Loucy (cell line): ENCODE measurements at regions not wholly inside any gene's neighbourhood (a gene's known extent, or its start where the extent isn't known, plus 50 kb on each side); places are given as distances from the start of the nearest gene placed in this dataset.
"Not testable (repeated sequence)": the region's sequence is repeated elsewhere in the genome, so short reads cannot be mapped to it uniquely, and the experiment has no call there.

Experiments
- H2AFZ ChIP-seq: fragments of 200-600 bp; sonication (generic); 2 replicates; pipeline ENCODE4 v1.6.0; 2016; ENCODE audit warnings: antibody characterized with exemption, mild to moderate bottlenecking, low read length, moderate library complexity
- H3F3A ChIP-seq: fragments of 200-600 bp; 2 replicates; pipeline ENCODE4 v1.6.0; 2016; ENCODE audit warnings: antibody characterized with exemption, low read depth, mild to moderate bottlenecking
- H3K27me3 ChIP-seq: fragments of 200-600 bp; sonication (generic); 2 replicates; pipeline ENCODE4 v1.6.1; 2014; ENCODE audit warnings: low read length, mild to moderate bottlenecking; ENCODE audit not compliant: insufficient read depth, poor library complexity, severe bottlenecking
- H3K36me3 ChIP-seq: fragments of 200-600 bp; sonication (generic); 2 replicates; pipeline ENCODE4 v1.6.1; 2016; ENCODE audit warnings: low read length; ENCODE audit not compliant: insufficient read depth
- H3K4me1 ChIP-seq: fragments of 200-600 bp; sonication (generic); 2 replicates; pipeline ENCODE4 v1.5.1; 2014; ENCODE audit warnings: low read length, mild to moderate bottlenecking; ENCODE audit not compliant: insufficient read depth, poor library complexity, severe bottlenecking
- H3K4me2 ChIP-seq: fragments of 200-600 bp; sonication (generic); 2 replicates; pipeline ENCODE4 v1.6.0; 2014; ENCODE audit warnings: antibody characterized with exemption, low read length, low read depth, mild to moderate bottlenecking; ENCODE audit not compliant: poor library complexity, severe bottlenecking
- H3K4me3 ChIP-seq: fragments of 200-600 bp; sonication (generic); 2 replicates; pipeline ENCODE4 v1.5.1; 2014; ENCODE audit warnings: low read length, mild to moderate bottlenecking, mixed read lengths; ENCODE audit not compliant: poor library complexity, severe bottlenecking
- H3K79me2 ChIP-seq: fragments of 200-600 bp; sonication (generic); 2 replicates; pipeline ENCODE4 v1.6.1; 2014; ENCODE audit warnings: low read length; ENCODE audit not compliant: insufficient read depth
- H3K9ac ChIP-seq: fragments of 200-600 bp; sonication (generic); 2 replicates; pipeline ENCODE4 v1.6.0; 2014; ENCODE audit warnings: mild to moderate bottlenecking, low read depth, low read length, moderate library complexity; ENCODE audit not compliant: poor library complexity, severe bottlenecking
- H3K9me2 ChIP-seq: fragments of 200-600 bp; sonication (generic); replicated peaks from 2 replicates; pipeline ENCODE4 v1.6.1; 2016; ENCODE audit warnings: low read depth, low read length, mixed read lengths
- H3K9me3 ChIP-seq: fragments of 200-600 bp; sonication (generic); 2 replicates; pipeline ENCODE4 v1.6.1; 2014; ENCODE audit warnings: mild to moderate bottlenecking, antibody characterized with exemption, low read length, low read depth; ENCODE audit not compliant: insufficient read depth
- H4K20me1 ChIP-seq: fragments of 200-600 bp; sonication (generic); 2 replicates; pipeline ENCODE4 v1.6.0; 2014; ENCODE audit warnings: antibody characterized with exemption, low read length, mild to moderate bottlenecking; ENCODE audit not compliant: insufficient read depth, poor library complexity, severe bottlenecking
- EZH2phosphoT487 ChIP-seq: fragments of 200-600 bp; IDR thresholded peaks from 2 replicates; pipeline ENCODE4 v1.6.1; 2018; ENCODE audit warnings: antibody characterized with exemption, mild to moderate bottlenecking, moderate library complexity, borderline replicate concordance
- TF ChIP-seq, protein P1 (sequence below): fragments of 200-600 bp; sonication (generic); conservative IDR thresholded peaks from 2 replicates; pipeline ENCODE4 v1.5.1; 2014; ENCODE audit warnings: mild to moderate bottlenecking, antibody characterized with exemption, low read length

DNA sequence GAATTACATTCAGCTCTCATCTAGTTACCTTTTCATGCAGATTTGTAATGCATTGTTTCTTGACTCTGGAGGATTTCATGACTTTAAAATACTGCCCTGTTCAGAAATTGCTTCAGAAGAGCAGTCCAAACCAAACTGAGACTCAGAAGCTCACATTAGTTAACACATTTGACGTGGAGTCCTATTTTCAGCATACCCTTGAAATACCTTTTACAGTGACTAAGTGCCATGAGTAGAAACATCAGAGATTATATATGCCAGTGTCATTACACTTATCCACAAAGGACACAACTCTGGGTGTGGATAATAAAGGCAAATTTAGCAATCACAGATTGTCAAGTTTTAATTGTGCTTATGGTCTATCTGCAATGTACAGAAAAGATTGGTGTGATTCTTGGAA lies 459.6 kb downstream of the FRK start:
- Histone ChIP-seq H3K4me1 (no peaks in the 10 kb centered on the region), H3K27me3 (no peaks in the 10 kb centered on the region), H3F3A (no peaks in the 10 kb centered on the region)

DNA sequence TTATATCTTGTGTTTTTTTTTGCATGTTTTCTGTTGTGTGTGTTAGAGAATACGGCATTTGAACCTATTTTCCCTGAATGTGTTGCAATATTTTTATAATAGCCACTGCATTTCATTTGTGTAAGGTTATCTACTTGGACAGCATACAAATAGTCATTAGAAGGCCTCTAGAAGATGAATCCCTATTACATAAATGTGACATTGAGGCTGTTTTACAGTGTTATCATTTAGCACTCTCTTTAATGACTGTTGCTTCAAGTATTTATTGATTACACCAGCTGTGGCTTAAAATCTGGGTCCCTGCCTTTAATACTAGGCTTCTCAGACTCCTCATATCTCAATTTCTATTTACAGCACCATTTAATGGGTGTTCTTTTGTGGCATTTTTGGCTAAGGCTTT lies 465.8 kb downstream of the FRK start:
- Histone ChIP-seq H3K9me2 (no peaks in the 10 kb centered on the region), H3K4me1 (no peaks in the 10 kb centered on the region), H3K9me3 (no peaks in the 10 kb centered on the region), H3K27me3 (no peaks in the 10 kb centered on the region), H4K20me1 (no peaks in the 10 kb centered on the region), H3K36me3 (no peaks in the 10 kb centered on the region), H3K9ac (no peak overlapping the region), H3K4me2 (no peak overlapping the region), H3F3A (no peaks in the 10 kb centered on the region), H3K4me3 (no peak overlapping the region), H3K79me2 (no peaks in the 10 kb centered on the region), H2AFZ (no peak overlapping the region)
- TF ChIP-seq, protein P1, sequence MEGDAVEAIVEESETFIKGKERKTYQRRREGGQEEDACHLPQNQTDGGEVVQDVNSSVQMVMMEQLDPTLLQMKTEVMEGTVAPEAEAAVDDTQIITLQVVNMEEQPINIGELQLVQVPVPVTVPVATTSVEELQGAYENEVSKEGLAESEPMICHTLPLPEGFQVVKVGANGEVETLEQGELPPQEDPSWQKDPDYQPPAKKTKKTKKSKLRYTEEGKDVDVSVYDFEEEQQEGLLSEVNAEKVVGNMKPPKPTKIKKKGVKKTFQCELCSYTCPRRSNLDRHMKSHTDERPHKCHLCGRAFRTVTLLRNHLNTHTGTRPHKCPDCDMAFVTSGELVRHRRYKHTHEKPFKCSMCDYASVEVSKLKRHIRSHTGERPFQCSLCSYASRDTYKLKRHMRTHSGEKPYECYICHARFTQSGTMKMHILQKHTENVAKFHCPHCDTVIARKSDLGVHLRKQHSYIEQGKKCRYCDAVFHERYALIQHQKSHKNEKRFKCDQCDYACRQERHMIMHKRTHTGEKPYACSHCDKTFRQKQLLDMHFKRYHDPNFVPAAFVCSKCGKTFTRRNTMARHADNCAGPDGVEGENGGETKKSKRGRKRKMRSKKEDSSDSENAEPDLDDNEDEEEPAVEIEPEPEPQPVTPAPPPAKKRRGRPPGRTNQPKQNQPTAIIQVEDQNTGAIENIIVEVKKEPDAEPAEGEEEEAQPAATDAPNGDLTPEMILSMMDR = no peak
- no peak for TF ChIP-seq EZH2phosphoT487

More for the DNA sequence above, 459.6 kb downstream of the FRK start:
- H3K36me3 ChIP-seq = no peaks in the 10 kb centered on the region
- H3K9me2 ChIP-seq = no peaks in the 10 kb centered on the region
- TF ChIP-seq, protein P1 = no peak
- no peak for TF ChIP-seq EZH2phosphoT487
- no peak overlapping the region for H2AFZ ChIP-seq
- no peaks in the 10 kb centered on the region for H3K9me3 ChIP-seq
- H3K4me2 ChIP-seq = no peak overlapping the region
- no peak overlapping the region for H3K9ac ChIP-seq
- H4K20me1 ChIP-seq = no peaks in the 10 kb centered on the region
- no peak overlapping the region for H3K4me3 ChIP-seq
- H3K79me2 ChIP-seq = no peaks in the 10 kb centered on the region

DNA sequence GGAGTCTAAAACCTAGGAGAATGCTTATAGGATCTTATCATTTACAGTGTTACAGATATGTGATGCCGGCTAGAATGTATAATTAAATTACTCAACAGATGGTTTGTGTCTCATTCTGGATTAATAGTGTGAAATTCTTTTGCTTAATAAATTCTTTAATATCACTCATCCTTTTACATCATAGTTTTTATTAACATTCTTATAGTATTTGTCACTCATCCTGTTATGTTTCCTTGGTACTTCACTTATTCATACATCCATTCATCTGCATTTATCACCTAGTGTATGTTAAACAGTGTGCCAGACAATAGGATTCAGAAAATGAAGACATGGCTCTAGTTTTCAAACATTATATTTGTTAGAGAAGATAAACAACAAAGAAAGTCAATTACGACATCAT lies 468.7 kb downstream of the FRK start:
- H3K36me3 ChIP-seq = no peaks in the 10 kb centered on the region
- no peak overlapping the region for H3K9ac ChIP-seq
- H3K4me3 ChIP-seq = no peak overlapping the region
- H3F3A ChIP-seq = no peaks in the 10 kb centered on the region
- H3K79me2 ChIP-seq = no peaks in the 10 kb centered on the region
- H3K4me1 ChIP-seq = no peaks in the 10 kb centered on the region
- H3K9me2 ChIP-seq = no peaks in the 10 kb centered on the region
- no peaks in the 10 kb centered on the region for H4K20me1 ChIP-seq
- no peaks in the 10 kb centered on the region for H3K27me3 ChIP-seq
- H2AFZ ChIP-seq = no peak overlapping the region
- no peak overlapping the region for H3K4me2 ChIP-seq
- H3K9me3 ChIP-seq = no peaks in the 10 kb centered on the region
- TF ChIP-seq, protein P1 = no peak
- TF ChIP-seq EZH2phosphoT487 = no peak

DNA sequence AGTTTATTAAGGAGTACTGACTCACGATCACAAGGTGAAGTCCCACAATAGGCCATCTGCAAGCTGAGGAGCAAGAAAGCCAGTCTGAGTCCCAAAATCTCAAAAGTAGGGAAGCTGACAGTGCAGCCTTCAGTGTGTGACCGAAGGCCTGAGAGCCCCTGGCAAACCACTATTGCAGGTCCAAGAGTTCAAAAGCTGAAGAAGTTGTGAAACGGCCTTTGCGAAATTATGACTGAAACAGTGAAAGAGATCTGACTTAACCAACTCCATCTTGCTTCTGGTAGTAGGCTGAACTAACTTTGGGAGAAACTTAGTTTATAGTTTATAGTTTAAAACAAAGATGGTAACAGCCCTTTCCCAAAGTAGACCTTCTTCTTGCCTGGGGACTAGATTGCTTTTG lies 471.6 kb downstream of the FRK start:
- H3K9ac ChIP-seq, H4K20me1 ChIP-seq, H3K4me1 ChIP-seq, H3K4me3 ChIP-seq, H3F3A ChIP-seq, H3K79me2 ChIP-seq, H3K36me3 ChIP-seq, H3K27me3 ChIP-seq, H3K9me3 ChIP-seq, H3K9me2 ChIP-seq, H3K4me2 ChIP-seq, H2AFZ ChIP-seq: not testable (repeated sequence)
